ENCODE measurements at regions not wholly inside any gene's neighbourhood (a gene's known extent, or its start where the extent isn't known, plus 50 kb on each side); places are given as distances from the start of the nearest gene placed in this dataset.

DNA sequence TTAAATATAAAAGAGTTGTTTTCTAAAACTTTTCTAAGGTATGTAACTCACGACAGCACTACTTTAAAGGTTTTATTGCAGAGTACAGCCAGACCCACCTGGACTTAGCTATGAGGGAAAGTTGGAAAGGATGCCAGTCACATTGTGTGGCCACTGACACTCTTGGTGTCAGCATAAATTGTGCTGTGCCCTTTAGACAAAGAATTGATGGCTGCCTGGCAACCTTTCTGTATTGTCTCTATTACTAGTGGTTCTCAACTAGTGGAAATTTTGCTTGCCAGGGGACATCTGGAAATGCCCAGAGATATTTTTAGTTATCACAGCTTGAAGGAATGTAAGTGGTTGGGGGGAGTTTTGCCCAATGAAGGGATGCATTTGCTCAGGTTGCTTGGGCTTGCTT, 117.5 kb upstream of the APP start:
- no peak overlapping the region for H3K4me3 ChIP-seq (ENCODE audit: low read length)
- TF ChIP-seq, protein P1, sequence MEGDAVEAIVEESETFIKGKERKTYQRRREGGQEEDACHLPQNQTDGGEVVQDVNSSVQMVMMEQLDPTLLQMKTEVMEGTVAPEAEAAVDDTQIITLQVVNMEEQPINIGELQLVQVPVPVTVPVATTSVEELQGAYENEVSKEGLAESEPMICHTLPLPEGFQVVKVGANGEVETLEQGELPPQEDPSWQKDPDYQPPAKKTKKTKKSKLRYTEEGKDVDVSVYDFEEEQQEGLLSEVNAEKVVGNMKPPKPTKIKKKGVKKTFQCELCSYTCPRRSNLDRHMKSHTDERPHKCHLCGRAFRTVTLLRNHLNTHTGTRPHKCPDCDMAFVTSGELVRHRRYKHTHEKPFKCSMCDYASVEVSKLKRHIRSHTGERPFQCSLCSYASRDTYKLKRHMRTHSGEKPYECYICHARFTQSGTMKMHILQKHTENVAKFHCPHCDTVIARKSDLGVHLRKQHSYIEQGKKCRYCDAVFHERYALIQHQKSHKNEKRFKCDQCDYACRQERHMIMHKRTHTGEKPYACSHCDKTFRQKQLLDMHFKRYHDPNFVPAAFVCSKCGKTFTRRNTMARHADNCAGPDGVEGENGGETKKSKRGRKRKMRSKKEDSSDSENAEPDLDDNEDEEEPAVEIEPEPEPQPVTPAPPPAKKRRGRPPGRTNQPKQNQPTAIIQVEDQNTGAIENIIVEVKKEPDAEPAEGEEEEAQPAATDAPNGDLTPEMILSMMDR (conservative IDR thresholded peaks at IDR 0.05; ENCODE audit: low read depth, low read length) = no peak
- DNase-seq (ENCODE audit: low read depth) = no peak

DNA sequence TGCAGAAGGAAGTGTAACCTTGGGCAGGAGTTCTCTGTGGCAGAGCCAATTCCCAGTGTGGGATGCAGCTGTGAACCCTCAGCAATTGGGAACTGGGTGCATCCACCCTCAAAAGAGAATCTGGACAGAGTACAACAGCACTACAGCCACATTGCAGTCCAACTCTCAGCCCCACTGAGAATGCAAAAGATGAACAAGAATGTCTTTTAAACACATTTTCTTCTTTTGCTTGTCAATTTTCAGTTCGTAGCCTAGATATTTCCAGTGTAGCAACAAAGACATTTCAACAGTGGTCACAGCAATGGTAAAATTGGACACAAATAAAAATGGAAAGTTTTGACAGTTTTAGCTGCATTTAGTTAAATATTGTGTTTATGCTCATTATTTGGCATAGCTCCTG, 114.0 kb upstream of the APP start:
- no peak overlapping the region for H3K4me3 ChIP-seq (ENCODE audit: low read length)
- DNase-seq (ENCODE audit: low read depth) = no peak
- TF ChIP-seq, protein P1 (conservative IDR thresholded peaks at IDR 0.05; ENCODE audit: low read depth, low read length) = no peak

DNA sequence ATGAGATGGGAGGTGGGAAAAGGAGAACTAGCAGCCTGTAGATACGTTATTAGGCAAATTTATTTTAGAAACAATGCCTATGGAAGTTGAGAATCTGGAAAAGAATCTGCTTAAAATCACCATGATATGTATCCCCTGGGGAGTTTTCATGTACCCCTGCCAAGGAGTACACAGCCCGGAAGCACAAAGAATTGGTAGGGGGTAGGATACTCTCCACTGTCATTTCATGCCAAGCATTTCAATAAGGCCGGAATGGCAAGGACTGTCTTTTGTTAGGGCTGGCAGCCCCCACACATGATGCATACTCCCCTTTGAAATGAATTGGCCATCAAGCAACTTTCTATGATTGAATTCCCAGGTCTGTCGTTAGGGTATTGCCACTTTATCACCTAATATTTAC, 111.5 kb upstream of the APP start:
- DNase-seq (ENCODE audit: low read depth) = no peak
- TF ChIP-seq, protein P1 (conservative IDR thresholded peaks at IDR 0.05; ENCODE audit: low read depth, low read length) = no peak
- H3K4me3 ChIP-seq (ENCODE audit: low read length) = no peak overlapping the region

GRCh38 chr21:26281506-26281905, 110.9 kb upstream of the APP start:
- TF ChIP-seq, protein P1 (conservative IDR thresholded peaks at IDR 0.05; ENCODE audit: low read depth, low read length) = no peak
- H3K4me3 ChIP-seq (ENCODE audit: low read length) = no peak overlapping the region
- DNase-seq (ENCODE audit: low read depth) = no peak

DNA sequence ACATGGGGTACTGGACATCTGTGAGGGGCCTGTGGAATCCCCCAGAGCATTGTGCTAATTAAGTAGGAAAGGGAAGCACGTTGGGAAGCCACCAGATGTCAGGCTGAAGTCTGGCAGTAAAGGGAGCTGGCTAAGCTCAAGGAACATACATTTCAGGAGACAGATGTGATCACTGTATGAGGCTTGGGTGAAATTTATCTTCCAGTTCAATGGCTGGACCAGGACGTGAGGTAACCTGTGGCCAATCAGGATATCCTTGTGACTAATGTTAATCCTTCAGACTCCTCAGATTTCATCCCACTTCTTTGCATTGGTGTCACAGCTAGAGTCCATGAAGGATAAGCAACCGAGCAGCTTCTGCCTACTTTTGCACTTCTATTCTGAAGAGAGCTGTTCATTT, 110.2 kb upstream of the APP start:
- TF ChIP-seq, protein P1 (conservative IDR thresholded peaks at IDR 0.05; ENCODE audit: low read depth, low read length) = no peak
- no peak for DNase-seq (ENCODE audit: low read depth)
- no peak overlapping the region for H3K4me3 ChIP-seq (ENCODE audit: low read length)

DNA sequence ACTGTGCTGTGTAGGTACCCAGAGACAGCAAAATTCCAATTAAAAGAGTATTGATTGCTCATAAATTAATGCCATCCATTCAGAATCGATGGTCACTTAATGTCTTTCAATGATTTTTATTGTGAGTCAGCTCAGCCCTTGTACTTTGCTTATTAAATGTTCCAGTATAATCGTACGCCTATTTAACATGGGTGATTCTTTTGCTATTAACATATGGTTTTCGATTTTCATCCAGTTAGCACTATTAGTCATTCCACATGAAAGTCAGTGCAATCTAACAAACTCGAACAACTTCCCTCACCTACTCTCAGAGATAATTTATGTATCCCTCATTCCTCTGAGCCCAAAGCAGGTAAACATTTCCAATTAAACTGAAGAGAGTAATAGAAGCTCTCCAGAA, 109.6 kb upstream of the APP start:
- DNase-seq (ENCODE audit: low read depth) = no peak
- no peak overlapping the region for H3K4me3 ChIP-seq (ENCODE audit: low read length)
- TF ChIP-seq, protein P1 (conservative IDR thresholded peaks at IDR 0.05; ENCODE audit: low read depth, low read length) = no peak

DNA sequence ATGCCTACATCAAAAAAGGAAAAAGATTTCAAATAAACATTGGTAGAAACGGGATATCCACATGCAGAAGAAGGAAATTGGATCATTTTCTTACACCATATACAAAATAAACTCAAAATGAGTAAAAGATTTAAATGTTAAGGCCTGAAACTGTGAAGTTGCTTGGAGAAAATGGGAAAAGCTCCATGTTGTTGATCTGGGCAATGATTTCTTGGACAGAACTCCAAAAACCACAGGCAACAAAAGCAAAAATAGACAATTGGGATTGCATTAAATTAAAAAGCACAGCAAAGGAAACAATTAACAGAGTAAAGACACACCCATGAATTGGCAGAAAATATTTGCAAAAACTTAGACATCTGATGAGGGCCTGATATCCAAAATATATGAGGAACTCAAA, 105.2 kb upstream of the APP start:
- TF ChIP-seq, protein P1 (conservative IDR thresholded peaks at IDR 0.05; ENCODE audit: low read depth, low read length) = no peak
- H3K4me3 ChIP-seq (ENCODE audit: low read length) = no peak overlapping the region
- DNase-seq (ENCODE audit: low read depth) = no peak

Measured in retinal pigment epithelial cell (primary cell).